SU-DHL-6 (cell line): ENCODE measurements at regions not wholly inside any gene's neighbourhood (a gene's known extent, or its start where the extent isn't known, plus 50 kb on each side); places are given as distances from the start of the nearest gene placed in this dataset.

Source experiments
- CTCF ChIP-seq: fragments of 200-600 bp; sonication (generic); IDR thresholded peaks from one replicate; pipeline ENCODE4 v1.5.1; 2017; ENCODE audit warnings: antibody characterized with exemption, mild to moderate bottlenecking, low read length, moderate library complexity; ENCODE audit not compliant: insufficient read depth, poor library complexity, severe bottlenecking
- EZH2phosphoT487 ChIP-seq: fragments of 200-600 bp; sonication (generic), shearing (Covaris generic); conservative IDR thresholded peaks from 2 replicates; pipeline ENCODE4 v1.6.1; 2018; ENCODE audit warnings: mild to moderate bottlenecking, antibody characterized with exemption, low read length, moderate library complexity, mixed read lengths

GRCh38 chr6:156185113-156185512 lies 592.1 kb upstream of the ARID1B start:
- no peak for TF ChIP-seq CTCF
- TF ChIP-seq EZH2phosphoT487, result no peak
